H9 (cell line): ENCODE measurements at regions not wholly inside any gene's neighbourhood (a gene's known extent, or its start where the extent isn't known, plus 50 kb on each side); places are given as distances from the start of the nearest gene placed in this dataset.

ENCODE experiments used
- DNase-seq: peaks from one replicate; pipeline ENCODE4 v3.0.0-alpha.2; 2017
- H2AFZ ChIP-seq: one replicate; pipeline ENCODE4 v1.6.1; 2013; ENCODE audit warnings: mild to moderate bottlenecking, low read length, control low read depth, moderate library complexity
- H2AK5ac ChIP-seq: 2 replicates; pipeline ENCODE4 v1.6.1; 2013; ENCODE audit warnings: low read length, control low read depth, mixed read lengths; ENCODE audit not compliant: insufficient read length
- H2BK120ac ChIP-seq: one replicate; pipeline ENCODE4 v1.6.1; 2013; ENCODE audit warnings: low read depth, mild to moderate bottlenecking, low read length, control low read depth, inconsistent platforms; ENCODE audit not compliant: poor library complexity, severe bottlenecking
- H2BK12ac ChIP-seq: 2 replicates; pipeline ENCODE4 v1.6.1; 2013; ENCODE audit warnings: low read length, control low read depth, mixed read lengths, low read depth; ENCODE audit not compliant: insufficient read length
- H2BK15ac ChIP-seq: 2 replicates; pipeline ENCODE4 v1.6.1; 2013; ENCODE audit warnings: low read depth, low read length, control low read depth
- H2BK20ac ChIP-seq: one replicate; pipeline ENCODE4 v1.6.1; 2013; ENCODE audit warnings: low read depth, mild to moderate bottlenecking, low read length, control low read depth, inconsistent platforms; ENCODE audit not compliant: poor library complexity, severe bottlenecking
- H2BK5ac ChIP-seq: 2 replicates; pipeline ENCODE4 v1.6.1; 2013; ENCODE audit warnings: low read length, control low read depth, mixed read lengths; ENCODE audit not compliant: insufficient read length
- H3K14ac ChIP-seq: 2 replicates; pipeline ENCODE4 v1.6.1; 2013; ENCODE audit warnings: low read length, control low read depth; ENCODE audit not compliant: insufficient read depth
- H3K18ac ChIP-seq: 2 replicates; pipeline ENCODE4 v1.6.1; 2013; ENCODE audit warnings: low read depth, mild to moderate bottlenecking, mixed read lengths, low read length, control low read depth; ENCODE audit not compliant: insufficient read length
- H3K23ac ChIP-seq: 2 replicates; pipeline ENCODE4 v1.6.1; 2013; ENCODE audit warnings: low read length, control low read depth, mixed read lengths, low read depth; ENCODE audit not compliant: insufficient read length
- H3K23me2 ChIP-seq: 2 replicates; pipeline ENCODE4 v1.6.1; 2013; ENCODE audit warnings: low read depth, mild to moderate bottlenecking, mixed read lengths, low read length, control low read depth; ENCODE audit not compliant: insufficient read length, poor library complexity, severe bottlenecking
- H3K27ac ChIP-seq: 2 replicates; pipeline ENCODE4 v1.5.1; 2013; ENCODE audit warnings: low read length, control low read depth, mixed read lengths, low read depth; ENCODE audit not compliant: insufficient read length
- H3K27me3 ChIP-seq: 2 replicates; pipeline ENCODE4 v1.6.1; 2013; ENCODE audit warnings: low read length, control low read depth, inconsistent platforms; ENCODE audit not compliant: insufficient read depth
- H3K4ac ChIP-seq: 2 replicates; pipeline ENCODE4 v1.6.1; 2013; ENCODE audit warnings: low read depth, mild to moderate bottlenecking, control low read depth, inconsistent platforms, low read length, moderate library complexity
- H3K4me1 ChIP-seq: 2 replicates; pipeline ENCODE4 v1.6.1; 2013; ENCODE audit warnings: low read length, control low read depth, inconsistent platforms; ENCODE audit not compliant: insufficient read depth
- H3K4me2 ChIP-seq: 2 replicates; pipeline ENCODE4 v1.6.1; 2013; ENCODE audit warnings: low read length, control low read depth, mixed read lengths; ENCODE audit not compliant: insufficient read length, insufficient read depth
- H3K56ac ChIP-seq: 2 replicates; pipeline ENCODE4 v1.6.1; 2013; ENCODE audit warnings: low read depth, mild to moderate bottlenecking, mixed read lengths, low read length, control low read depth; ENCODE audit not compliant: insufficient read length
- H3K79me1 ChIP-seq: 2 replicates; pipeline ENCODE4 v1.6.1; 2013; ENCODE audit warnings: low read depth, mild to moderate bottlenecking, moderate library complexity, low read length, control low read depth, inconsistent platforms; ENCODE audit not compliant: insufficient read depth, poor library complexity, severe bottlenecking
- H3K79me2 ChIP-seq: 2 replicates; pipeline ENCODE4 v1.6.1; 2013; ENCODE audit warnings: low read length, control low read depth, inconsistent platforms; ENCODE audit not compliant: insufficient read depth
- H3K9ac ChIP-seq: 2 replicates; pipeline ENCODE4 v1.6.1; 2013; ENCODE audit warnings: low read length, control low read depth, mixed read lengths; ENCODE audit not compliant: insufficient read length; ENCODE audit errors: extremely low read depth
- H3K9me3 ChIP-seq: one replicate; pipeline ENCODE4 v1.6.1; 2013; ENCODE audit warnings: low read depth, low read length, inconsistent platforms; ENCODE audit not compliant: control insufficient read depth
- H3T11ph ChIP-seq: one replicate; pipeline ENCODE4 v1.6.1; 2013; ENCODE audit warnings: mild to moderate bottlenecking, low read length, control low read depth, inconsistent platforms
- H4K20me1 ChIP-seq: one replicate; pipeline ENCODE4 v1.6.1; 2013; ENCODE audit not compliant: control insufficient read depth, insufficient read length, insufficient read depth
- H4K5ac ChIP-seq: 2 replicates; pipeline ENCODE4 v1.6.1; 2013; ENCODE audit warnings: low read depth, mild to moderate bottlenecking, mixed read lengths, low read length, control low read depth; ENCODE audit not compliant: insufficient read length
- H4K8ac ChIP-seq: replicated peaks from 2 replicates; pipeline ENCODE4 v1.6.1; 2013; ENCODE audit warnings: low read length, control low read depth, mixed read lengths, low read depth; ENCODE audit not compliant: insufficient read length
- H4K91ac ChIP-seq: 2 replicates; pipeline ENCODE4 v1.6.1; 2013; ENCODE audit warnings: low read depth, mild to moderate bottlenecking, moderate library complexity, mixed read lengths, low read length, control low read depth; ENCODE audit not compliant: insufficient read length
- H3K27ac Mint-ChIP-seq, 3 experiments: 2 replicates in 2 of 3; 3 replicates in 1 of 3; pipeline ENCODE4 v1.8.0; 2020 to 2021; ENCODE audit warnings: mixed read lengths in 3 of 3, mild to moderate bottlenecking in 1 of 3, moderate library complexity in 1 of 3
- H3K27me3 Mint-ChIP-seq: 2 replicates; pipeline ENCODE4 v1.8.0; 2021; ENCODE audit warnings: low read depth, mild to moderate bottlenecking, moderate library complexity, mixed read lengths
- H3K36me3 Mint-ChIP-seq, 3 experiments: 2 replicates in 2 of 3; 3 replicates in 1 of 3; pipeline ENCODE4 v1.8.0; 2020 to 2021; ENCODE audit warnings: low read depth in 3 of 3, mixed read lengths in 3 of 3; ENCODE audit not compliant: insufficient read depth in 1 of 3
- H3K4me1 Mint-ChIP-seq, 2 experiments: 2 replicates each; pipeline ENCODE4 v1.8.0; 2020; ENCODE audit warnings: mixed read lengths in 2 of 2
- H3K4me3 Mint-ChIP-seq, 2 experiments: 2 replicates in 1 of 2; 3 replicates in 1 of 2; pipeline ENCODE4 v1.8.0; 2020 to 2021; ENCODE audit warnings: mild to moderate bottlenecking in 2 of 2, mixed read lengths in 2 of 2, moderate library complexity in 1 of 2
- H3K9me3 Mint-ChIP-seq, 2 experiments: 2 replicates in 1 of 2; 3 replicates in 1 of 2; pipeline ENCODE4 v1.8.0; 2020; ENCODE audit warnings: mild to moderate bottlenecking in 2 of 2, mixed read lengths in 2 of 2, moderate library complexity in 1 of 2
- WGBS: extraction: QIAGEN DNeasy Blood & Tissue Kit; methylation state at CpG from one replicate; pipeline ENCODE4 v1.1.7; 2013; ENCODE audit warnings: missing lambda C conversion rate, low lambda C conversion rate, mixed read lengths; ENCODE audit not compliant: insufficient read length; ENCODE audit errors: extremely low coverage; 5-methylcytosine and 5-hydroxymethylcytosine counted together
- TF ChIP-seq, protein P1 (sequence below): fragments of 200-600 bp; sonication (generic); conservative IDR thresholded peaks from 3 replicates; pipeline ENCODE4 v1.8.0; 2021; ENCODE audit warnings: antibody characterized with exemption, mild to moderate bottlenecking

GRCh38 chr2:129170570-129170969, 808.9 kb upstream of the RAB6C start:
- H3K9me3 ChIP-seq: no peaks in the 10 kb centered on the region
- H2BK15ac ChIP-seq: no peak overlapping the region
- Mint-ChIP-seq H3K27me3 (no peaks in the 10 kb centered on the region; the same call in 1 of the 2 replicates), H3K4me3 (no peak overlapping the region), H3K27ac (no peak overlapping the region), H3K4me1 (peaks cover 16 to 19% of the 10 kb centered on the region in 2 experiments), H3K9me3 (peaks cover 0 to 4% of the 10 kb centered on the region in 2 experiments; a peak in 4 of 5 replicates), H3K36me3 (peaks cover 0 to 2% (median 0%) of the 10 kb centered on the region in 3 experiments; a peak in 1 of 7 replicates)
- H3K27me3 ChIP-seq: no peaks in the 10 kb centered on the region
- no peaks in the 10 kb centered on the region for H3K4me1 ChIP-seq
- no peak overlapping the region for H2BK5ac ChIP-seq
- no peak overlapping the region for H4K91ac ChIP-seq
- H3K79me2 ChIP-seq: no peaks in the 10 kb centered on the region
- H3K56ac ChIP-seq: no peak overlapping the region
- no peak overlapping the region for H3K14ac ChIP-seq
- H2BK120ac ChIP-seq: no peak overlapping the region
- no peak overlapping the region for H3K27ac ChIP-seq
- H4K8ac ChIP-seq: no peak overlapping the region
- DNase-seq: no peak
- H2AFZ ChIP-seq: no peak overlapping the region
- H2AK5ac ChIP-seq: no peak overlapping the region
- WGBS: no CpG with 5 or more reads among the region's 2 CpGs
- H3K9ac ChIP-seq: no peak overlapping the region
- H3K18ac ChIP-seq: no peak overlapping the region
- H3K4ac ChIP-seq: no peak overlapping the region
- no peaks in the 10 kb centered on the region for H3K23me2 ChIP-seq
- no peaks in the 10 kb centered on the region for H4K20me1 ChIP-seq
- H3K79me1 ChIP-seq: no peaks in the 10 kb centered on the region
- no peak overlapping the region for H2BK20ac ChIP-seq
- no peak overlapping the region for H3T11ph ChIP-seq
- H3K23ac ChIP-seq: no peak overlapping the region
- no peak overlapping the region for H4K5ac ChIP-seq
- TF ChIP-seq, protein P1, sequence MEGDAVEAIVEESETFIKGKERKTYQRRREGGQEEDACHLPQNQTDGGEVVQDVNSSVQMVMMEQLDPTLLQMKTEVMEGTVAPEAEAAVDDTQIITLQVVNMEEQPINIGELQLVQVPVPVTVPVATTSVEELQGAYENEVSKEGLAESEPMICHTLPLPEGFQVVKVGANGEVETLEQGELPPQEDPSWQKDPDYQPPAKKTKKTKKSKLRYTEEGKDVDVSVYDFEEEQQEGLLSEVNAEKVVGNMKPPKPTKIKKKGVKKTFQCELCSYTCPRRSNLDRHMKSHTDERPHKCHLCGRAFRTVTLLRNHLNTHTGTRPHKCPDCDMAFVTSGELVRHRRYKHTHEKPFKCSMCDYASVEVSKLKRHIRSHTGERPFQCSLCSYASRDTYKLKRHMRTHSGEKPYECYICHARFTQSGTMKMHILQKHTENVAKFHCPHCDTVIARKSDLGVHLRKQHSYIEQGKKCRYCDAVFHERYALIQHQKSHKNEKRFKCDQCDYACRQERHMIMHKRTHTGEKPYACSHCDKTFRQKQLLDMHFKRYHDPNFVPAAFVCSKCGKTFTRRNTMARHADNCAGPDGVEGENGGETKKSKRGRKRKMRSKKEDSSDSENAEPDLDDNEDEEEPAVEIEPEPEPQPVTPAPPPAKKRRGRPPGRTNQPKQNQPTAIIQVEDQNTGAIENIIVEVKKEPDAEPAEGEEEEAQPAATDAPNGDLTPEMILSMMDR: no peak
- no peak overlapping the region for H3K4me2 ChIP-seq
- H2BK12ac ChIP-seq: no peak overlapping the region
